ENCODE measurements at regions not wholly inside any gene's neighbourhood (a gene's known extent, or its start where the extent isn't known, plus 50 kb on each side); places are given as distances from the start of the nearest gene placed in this dataset.
"Not testable (repeated sequence)": the region's sequence is repeated elsewhere in the genome, so short reads cannot be mapped to it uniquely, and the experiment has no call there.

DNA sequence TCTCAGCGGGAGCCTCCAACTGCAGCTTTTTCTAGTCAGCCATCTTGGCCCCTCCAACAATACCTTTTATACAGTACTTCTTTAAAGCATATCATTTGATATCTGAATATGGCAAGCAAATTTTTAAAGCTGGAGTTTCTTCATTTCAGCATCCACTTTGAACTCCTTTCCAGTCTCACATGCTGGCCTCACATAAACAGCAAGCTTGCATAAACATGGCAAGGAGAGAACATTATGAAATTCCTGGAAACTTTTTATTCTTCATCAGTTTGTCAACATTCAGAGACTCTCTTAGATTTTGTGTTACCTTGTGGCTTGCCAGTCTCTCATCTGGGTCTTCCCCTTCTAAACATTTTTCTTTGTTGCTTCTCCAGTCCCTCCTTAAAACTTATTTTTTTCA is 745.3 kb downstream of the NR2F1-AS1 start:
- intact Hi-C loops (cut with micrococcal nuclease; ENCODE audit: unreplicated experiment), result no loop called here
- Mint-ChIP-seq H3K9me3 (ENCODE audit: low read depth, unreplicated experiment) (no peaks in the 10 kb centered on the region), H3K36me3 (ENCODE audit: insufficient read depth, unreplicated experiment) (no peaks in the 10 kb centered on the region), H3K4me3 (ENCODE audit: low read depth, unreplicated experiment) (no peak overlapping the region), H3K27ac (ENCODE audit: unreplicated experiment) (no peak overlapping the region), H3K4me1 (ENCODE audit: low read depth, unreplicated experiment) (no peaks in the 10 kb centered on the region), H3K27me3 (ENCODE audit: unreplicated experiment) (no peaks in the 10 kb centered on the region)
- DNase-seq, result no peak
- TF ChIP-seq, protein P1, sequence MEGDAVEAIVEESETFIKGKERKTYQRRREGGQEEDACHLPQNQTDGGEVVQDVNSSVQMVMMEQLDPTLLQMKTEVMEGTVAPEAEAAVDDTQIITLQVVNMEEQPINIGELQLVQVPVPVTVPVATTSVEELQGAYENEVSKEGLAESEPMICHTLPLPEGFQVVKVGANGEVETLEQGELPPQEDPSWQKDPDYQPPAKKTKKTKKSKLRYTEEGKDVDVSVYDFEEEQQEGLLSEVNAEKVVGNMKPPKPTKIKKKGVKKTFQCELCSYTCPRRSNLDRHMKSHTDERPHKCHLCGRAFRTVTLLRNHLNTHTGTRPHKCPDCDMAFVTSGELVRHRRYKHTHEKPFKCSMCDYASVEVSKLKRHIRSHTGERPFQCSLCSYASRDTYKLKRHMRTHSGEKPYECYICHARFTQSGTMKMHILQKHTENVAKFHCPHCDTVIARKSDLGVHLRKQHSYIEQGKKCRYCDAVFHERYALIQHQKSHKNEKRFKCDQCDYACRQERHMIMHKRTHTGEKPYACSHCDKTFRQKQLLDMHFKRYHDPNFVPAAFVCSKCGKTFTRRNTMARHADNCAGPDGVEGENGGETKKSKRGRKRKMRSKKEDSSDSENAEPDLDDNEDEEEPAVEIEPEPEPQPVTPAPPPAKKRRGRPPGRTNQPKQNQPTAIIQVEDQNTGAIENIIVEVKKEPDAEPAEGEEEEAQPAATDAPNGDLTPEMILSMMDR (IDR thresholded peaks at IDR 0.05; ENCODE audit: unreplicated experiment), result no peak
- CTCF ChIA-PET, result no interaction called here
- no TSS peak for BruUV-seq (replicated peaks)

DNA sequence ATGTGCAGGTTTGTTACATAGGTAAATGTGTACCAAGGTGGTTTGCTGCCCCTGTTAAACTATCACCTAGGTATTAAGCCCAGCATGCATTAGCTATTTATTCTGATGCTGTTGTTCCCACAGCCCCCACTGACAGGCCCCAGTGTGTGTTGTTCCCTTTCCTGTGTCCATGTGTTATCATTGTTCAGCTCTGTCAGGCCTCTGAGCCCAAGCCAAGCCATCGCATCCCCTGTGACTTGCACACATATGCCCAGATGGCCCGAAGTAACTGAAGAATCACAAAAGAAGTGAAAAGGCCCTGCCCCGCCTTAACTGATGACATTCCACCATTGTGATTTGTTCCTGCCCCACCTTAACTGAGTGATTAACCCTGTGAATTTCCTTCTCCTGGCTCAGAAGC is 757.5 kb downstream of the NR2F1-AS1 start:
- H3K27me3 Mint-ChIP-seq (ENCODE audit: unreplicated experiment); intact Hi-C loops (cut with micrococcal nuclease; ENCODE audit: unreplicated experiment); H3K4me1 Mint-ChIP-seq (ENCODE audit: low read depth, unreplicated experiment); H3K9me3 Mint-ChIP-seq (ENCODE audit: low read depth, unreplicated experiment); BruUV-seq (replicated peaks); DNase-seq; H3K36me3 Mint-ChIP-seq (ENCODE audit: insufficient read depth, unreplicated experiment); H3K4me3 Mint-ChIP-seq (ENCODE audit: low read depth, unreplicated experiment); H3K27ac Mint-ChIP-seq (ENCODE audit: unreplicated experiment); CTCF ChIA-PET: not testable (repeated sequence)

DNA sequence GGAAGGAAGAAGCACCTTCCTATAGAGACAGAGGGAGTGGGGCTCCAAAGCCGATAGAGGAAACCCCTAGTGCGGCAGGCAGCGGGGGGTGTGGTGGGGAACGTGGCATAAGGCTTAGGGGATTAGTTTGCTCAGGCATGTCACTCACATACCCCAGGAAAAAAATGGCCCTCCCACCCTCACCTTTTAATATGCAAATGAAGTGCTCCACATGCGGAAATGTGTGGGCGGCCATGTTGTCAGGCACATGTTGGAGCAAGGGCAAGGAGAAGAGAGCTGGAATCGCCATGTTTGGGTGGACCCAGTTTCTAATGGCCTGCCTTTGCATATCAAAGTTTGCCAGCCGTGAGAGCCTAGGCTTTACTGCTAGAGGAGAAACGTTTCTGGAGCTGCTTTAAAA is 758.8 kb downstream of the NR2F1-AS1 start:
- no peak for DNase-seq
- intact Hi-C loops (cut with micrococcal nuclease; ENCODE audit: unreplicated experiment), result no loop called here
- CTCF ChIA-PET, result no interaction called here
- Mint-ChIP-seq H3K4me3 (ENCODE audit: low read depth, unreplicated experiment) (no peak overlapping the region), H3K27me3 (ENCODE audit: unreplicated experiment) (no peaks in the 10 kb centered on the region), H3K27ac (ENCODE audit: unreplicated experiment) (no peak overlapping the region), H3K36me3 (ENCODE audit: insufficient read depth, unreplicated experiment) (no peaks in the 10 kb centered on the region), H3K9me3 (ENCODE audit: low read depth, unreplicated experiment) (peaks cover 8% of the 10 kb centered on the region), H3K4me1 (ENCODE audit: low read depth, unreplicated experiment) (peaks cover 7% of the 10 kb centered on the region)
- BruUV-seq (replicated peaks), result no TSS peak
- TF ChIP-seq, protein P1 (IDR thresholded peaks at IDR 0.05; ENCODE audit: unreplicated experiment), result no peak

DNA sequence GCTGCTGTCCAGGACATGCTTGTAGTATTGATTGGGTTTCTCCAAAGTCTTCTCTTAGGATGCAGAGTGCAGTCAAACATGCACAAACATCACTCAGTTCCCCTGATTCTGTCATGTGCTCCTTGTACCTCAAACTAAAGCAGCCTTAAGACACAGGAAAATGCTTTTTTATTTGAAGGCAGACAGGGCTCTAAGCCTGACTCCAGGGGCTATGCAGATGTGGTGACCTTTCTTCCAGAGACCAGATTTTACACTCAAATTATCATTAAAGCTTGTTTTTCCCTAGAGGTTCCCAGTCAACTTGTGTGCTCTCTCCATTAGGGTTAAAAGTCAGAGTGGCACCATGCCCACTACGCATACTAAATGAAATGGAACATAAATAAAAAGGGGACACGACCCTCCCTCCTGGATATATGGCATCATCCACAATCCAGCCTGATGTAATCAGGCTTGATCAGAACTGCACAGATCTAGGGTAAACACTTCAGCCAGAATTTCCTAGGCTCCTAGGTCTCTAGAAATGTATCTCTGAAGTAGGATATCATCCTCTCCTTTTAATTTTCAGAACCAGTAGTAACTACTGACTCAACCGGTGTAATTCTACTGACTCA is 771.1 kb downstream of the NR2F1-AS1 start:
- Mint-ChIP-seq H3K36me3 (ENCODE audit: insufficient read depth, unreplicated experiment) (no peaks in the 10 kb centered on the region), H3K9me3 (ENCODE audit: low read depth, unreplicated experiment) (no peaks in the 10 kb centered on the region), H3K4me3 (ENCODE audit: low read depth, unreplicated experiment) (no peak overlapping the region), H3K4me1 (ENCODE audit: low read depth, unreplicated experiment) (no peaks in the 10 kb centered on the region), H3K27me3 (ENCODE audit: unreplicated experiment) (no peaks in the 10 kb centered on the region), H3K27ac (ENCODE audit: unreplicated experiment) (no peak overlapping the region)
- no peak for DNase-seq
- CTCF ChIA-PET, result no interaction called here
- BruUV-seq (replicated peaks), result no TSS peak
- TF ChIP-seq, protein P1 (IDR thresholded peaks at IDR 0.05; ENCODE audit: unreplicated experiment), result no peak
- intact Hi-C loops (cut with micrococcal nuclease; ENCODE audit: unreplicated experiment), result no loop called here

DNA sequence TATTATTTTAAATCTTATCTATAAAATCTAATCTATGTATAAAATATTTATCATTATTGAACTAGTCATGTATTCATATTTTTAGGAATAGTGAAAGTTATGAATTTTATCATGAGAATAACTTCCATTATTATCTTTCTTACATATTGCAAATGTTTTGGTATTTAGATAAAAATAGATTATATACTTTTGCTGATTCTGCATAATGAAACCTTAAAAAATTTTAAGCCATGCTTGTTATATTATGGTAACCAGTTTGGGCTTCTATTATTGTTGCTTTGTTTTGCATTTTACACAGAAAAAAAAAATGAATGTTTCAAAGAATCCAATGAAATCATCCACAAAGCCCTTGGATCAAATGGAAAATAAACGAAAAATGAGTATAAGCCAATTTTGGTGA is 772.5 kb downstream of the NR2F1-AS1 start:
- TF ChIP-seq, protein P1 (IDR thresholded peaks at IDR 0.05; ENCODE audit: unreplicated experiment), result no peak
- intact Hi-C loops (cut with micrococcal nuclease; ENCODE audit: unreplicated experiment), result no loop called here
- no peak overlapping the region for H3K4me3 Mint-ChIP-seq (ENCODE audit: low read depth, unreplicated experiment)
- BruUV-seq (replicated peaks), result no TSS peak
- H3K36me3 Mint-ChIP-seq (ENCODE audit: insufficient read depth, unreplicated experiment), result no peaks in the 10 kb centered on the region
- H3K27me3 Mint-ChIP-seq (ENCODE audit: unreplicated experiment), result no peaks in the 10 kb centered on the region
- DNase-seq, result no peak
- no peak overlapping the region for H3K27ac Mint-ChIP-seq (ENCODE audit: unreplicated experiment)
- CTCF ChIA-PET, result no interaction called here
- H3K4me1 Mint-ChIP-seq (ENCODE audit: low read depth, unreplicated experiment), result no peaks in the 10 kb centered on the region
- no peaks in the 10 kb centered on the region for H3K9me3 Mint-ChIP-seq (ENCODE audit: low read depth, unreplicated experiment)
